Fibroblast of villous mesenchyme (primary cell): ENCODE measurements at regions not wholly inside any gene's neighbourhood (a gene's known extent, or its start where the extent isn't known, plus 50 kb on each side); places are given as distances from the start of the nearest gene placed in this dataset.

Experiments used
- DNase-seq: peaks from one replicate; pipeline ENCODE4 v3.0.0-alpha.2; 2010; ENCODE audit warnings: low read depth
- H3K4me3 ChIP-seq: 2 replicates; pipeline ENCODE4 v1.5.1; 2011; ENCODE audit warnings: low read depth, mild to moderate bottlenecking, low read length
- CTCF ChIP-seq: IDR thresholded peaks from 2 replicates; pipeline ENCODE4 v1.5.1; 2012; ENCODE audit warnings: low read depth, mild to moderate bottlenecking, low read length; ENCODE audit not compliant: insufficient read depth

- no peak overlapping the region for H3K4me3 ChIP-seq
- DNase-seq: no peak
- TF ChIP-seq CTCF: no peak
Observed at GRCh38 chr6:95841560-95841959, 174.2 kb upstream of the FUT9 start.

GRCh38 chr6:95846652-95847051, 169.1 kb upstream of the FUT9 start:
- no peak overlapping the region for H3K4me3 ChIP-seq
- no peak for DNase-seq
- no peak for TF ChIP-seq CTCF

GRCh38 chr6:95847061-95847460, 168.7 kb upstream of the FUT9 start:
- DNase-seq: no peak
- no peak overlapping the region for H3K4me3 ChIP-seq
- no peak for TF ChIP-seq CTCF

GRCh38 chr6:95848717-95849116, 167.1 kb upstream of the FUT9 start:
- H3K4me3 ChIP-seq: no peak overlapping the region
- no peak for TF ChIP-seq CTCF
- DNase-seq: no peak

- no peak for DNase-seq
- no peak for TF ChIP-seq CTCF
Observed at GRCh38 chr6:95856876-95857364, 158.9 kb upstream of the FUT9 start.

GRCh38 chr6:95865857-95866256, 149.9 kb upstream of the FUT9 start:
- H3K4me3 ChIP-seq: no peak overlapping the region
- no peak for TF ChIP-seq CTCF
- DNase-seq: no peak

More at GRCh38 chr6:95856876-95857364, 158.9 kb upstream of the FUT9 start:
- H3K4me3 ChIP-seq: no peak overlapping the region

GRCh38 chr6:95866732-95867131, 149.0 kb upstream of the FUT9 start:
- no peak for TF ChIP-seq CTCF
- no peak overlapping the region for H3K4me3 ChIP-seq
- DNase-seq: no peak
